H1 (cell line): ENCODE measurements at regions not wholly inside any gene's neighbourhood (a gene's known extent, or its start where the extent isn't known, plus 50 kb on each side); places are given as distances from the start of the nearest gene placed in this dataset.

Source experiments
- CTCF ChIA-PET: fragments of 300-600 bp; sonication (Branson Sonifier 250); formaldehyde crosslinking; loops from one replicate; lab custom pipeline; 2021; ENCODE audit not compliant: partially characterized antibody; lab: Charles Lee
- POLR2A ChIA-PET: fragments of 300-600 bp; sonication (Branson Sonifier 250); formaldehyde crosslinking; loops from one replicate; lab custom pipeline; 2021; ENCODE audit warnings: inconsistent platforms; ENCODE audit not compliant: partially characterized antibody; lab: Charles Lee
- DNase-seq, 2 experiments: peaks; one replicate each; pipeline versions ENCODE4 v3.0.0 to v3.0.0-alpha.2; 2010 to 2022; ENCODE audit warnings: low spot score in 2 of 2, low read depth in 1 of 2, mixed read lengths in 1 of 2
- FAIRE-seq: peaks from 2 replicates; lab custom pipeline; 2011; peaks lifted over from hg19 to GRCh38; lab: Jason Lieb, UNC
- H2AFZ ChIP-seq: 2 replicates; pipeline ENCODE4 v1.8.1; 2012; ENCODE audit warnings: low read length, inconsistent platforms
- H2AK5ac ChIP-seq: 2 replicates; pipeline ENCODE4 v1.6.1; 2013; ENCODE audit warnings: low read depth, low read length
- H2BK120ac ChIP-seq: replicated peaks from 2 replicates; pipeline ENCODE3; 2013; ENCODE audit warnings: low read depth, low read length, inconsistent platforms
- H2BK12ac ChIP-seq: 2 replicates; pipeline ENCODE4 v1.6.1; 2013; ENCODE audit warnings: low read depth, low read length
- H2BK15ac ChIP-seq: 2 replicates; pipeline ENCODE4 v1.6.1; 2013; ENCODE audit warnings: low read length
- H2BK20ac ChIP-seq: 2 replicates; pipeline ENCODE4 v1.6.1; 2013; ENCODE audit warnings: low read length
- H2BK5ac ChIP-seq: 2 replicates; pipeline ENCODE4 v1.6.1; 2013; ENCODE audit warnings: low read depth, low read length
- H3K14ac ChIP-seq: 2 replicates; pipeline ENCODE4 v1.6.1; 2013; ENCODE audit warnings: inconsistent platforms; ENCODE audit not compliant: insufficient read length
- H3K18ac ChIP-seq: 2 replicates; pipeline ENCODE4 v1.6.1; 2013; ENCODE audit warnings: low read length; ENCODE audit errors: extremely low read depth
- H3K23ac ChIP-seq: 2 replicates; pipeline ENCODE4 v1.6.1; 2013; ENCODE audit warnings: inconsistent platforms; ENCODE audit not compliant: insufficient read length
- H3K23me2 ChIP-seq: 2 replicates; pipeline ENCODE4 v1.6.1; 2013; ENCODE audit warnings: low read depth, low read length
- H3K27ac ChIP-seq: 2 replicates; pipeline ENCODE4 v1.6.1; 2011; ENCODE audit warnings: low read depth, low read length, inconsistent platforms
- H3K27me3 ChIP-seq, 4 experiments: replicated peaks in 1 of 4; 1 replicate in 1 of 4; 2 replicates in 3 of 4; pipeline versions ENCODE4 v1.6.1 to v1.8.1; 2011 to 2013; ENCODE audit warnings: low read length in 3 of 4, mild to moderate bottlenecking in 3 of 4, inconsistent platforms in 2 of 4, mixed read lengths in 2 of 4, moderate library complexity in 1 of 4; ENCODE audit not compliant: control insufficient read depth in 3 of 4, insufficient read depth in 3 of 4; ENCODE audit errors: extremely low read depth in 1 of 4
- H3K36me3 ChIP-seq, 4 experiments: 2 replicates each; pipeline versions ENCODE4 v1.6.1 to v1.8.1; 2011 to 2013; ENCODE audit warnings: mild to moderate bottlenecking in 4 of 4, low read length in 3 of 4, moderate library complexity in 2 of 4, control low read depth in 1 of 4, inconsistent platforms in 1 of 4; ENCODE audit not compliant: insufficient read depth in 4 of 4, control insufficient read depth in 2 of 4
- H3K4ac ChIP-seq: replicated peaks from 2 replicates; pipeline ENCODE3; 2013; ENCODE audit warnings: low read length, low read depth, mixed read lengths, inconsistent platforms; ENCODE audit not compliant: insufficient read length
- H3K4me1 ChIP-seq, 4 experiments: replicated peaks in 1 of 4; 1 replicate in 1 of 4; 2 replicates in 3 of 4; pipeline versions ENCODE4 v1.6.1 to v1.8.1; 2011 to 2013; ENCODE audit warnings: low read length in 3 of 4, inconsistent platforms in 2 of 4, mixed read lengths in 1 of 4; ENCODE audit not compliant: insufficient read depth in 4 of 4, control insufficient read depth in 3 of 4
- H3K4me2 ChIP-seq, 2 experiments: 2 replicates each; pipeline versions ENCODE4 v1.6.1 to v1.8.1; 2011 to 2013; ENCODE audit warnings: low read depth in 2 of 2, low read length in 2 of 2, control low read depth in 1 of 2, inconsistent platforms in 1 of 2, mild to moderate bottlenecking in 1 of 2; ENCODE audit not compliant: insufficient read depth in 1 of 2
- H3K4me3 ChIP-seq, 4 experiments: fragments of 200-600, 300-600 bp in 1 of 4; sonication (generic), shearing (Covaris generic), sonication (Bioruptor Twin) in 1 of 4; 2 replicates each; pipeline versions ENCODE4 v1.5.1 to v1.8.1; 2011 to 2016; ENCODE audit warnings: low read length in 4 of 4, low read depth in 3 of 4, control low read depth in 2 of 4, inconsistent platforms in 2 of 4, mild to moderate bottlenecking in 2 of 4, mixed read lengths in 1 of 4, moderate library complexity in 1 of 4; ENCODE audit not compliant: insufficient read depth in 2 of 4; ENCODE audit errors: extremely low read depth in 1 of 4
- H3K56ac ChIP-seq: replicated peaks from 2 replicates; pipeline ENCODE3; 2013; ENCODE audit warnings: low read depth, mild to moderate bottlenecking, mixed read lengths, low read length, inconsistent platforms; ENCODE audit not compliant: insufficient read length
- H3K79me1 ChIP-seq: 2 replicates; pipeline ENCODE4 v1.6.1; 2013; ENCODE audit warnings: low read depth, low read length, control low read depth
- H3K79me2 ChIP-seq, 2 experiments: 2 replicates each; pipeline versions ENCODE4 v1.6.1 to v1.8.1; 2012 to 2013; ENCODE audit warnings: low read length in 2 of 2, mild to moderate bottlenecking in 2 of 2, inconsistent platforms in 1 of 2; ENCODE audit not compliant: insufficient read depth in 2 of 2, control insufficient read depth in 1 of 2
- H3K9ac ChIP-seq, 4 experiments: replicated peaks in 1 of 4; 1 replicate in 1 of 4; 2 replicates in 3 of 4; pipeline versions ENCODE4 v1.6.1 to v1.8.1; 2011 to 2013; ENCODE audit warnings: low read depth in 3 of 4, low read length in 3 of 4, control low read depth in 2 of 4, mild to moderate bottlenecking in 2 of 4, moderate library complexity in 2 of 4, inconsistent platforms in 1 of 4; ENCODE audit errors: extremely low read depth in 1 of 4
- H3K9me3 ChIP-seq, 2 experiments: 2 replicates each; pipeline versions ENCODE4 v1.6.1 to v1.8.1; 2012 to 2013; ENCODE audit warnings: mild to moderate bottlenecking in 2 of 2, moderate library complexity in 2 of 2, control low read depth in 1 of 2, inconsistent platforms in 1 of 2, low read depth in 1 of 2, low read length in 1 of 2, mixed read lengths in 1 of 2; ENCODE audit not compliant: insufficient read depth in 2 of 2
- H4K20me1 ChIP-seq, 2 experiments: replicated peaks in 1 of 2; 2 replicates each; pipeline versions ENCODE3 to v1.8.1; 2011 to 2013; ENCODE audit warnings: inconsistent platforms in 2 of 2, low read length in 2 of 2, mild to moderate bottlenecking in 1 of 2; ENCODE audit not compliant: insufficient read depth in 2 of 2, control insufficient read depth in 1 of 2
- H4K5ac ChIP-seq: 2 replicates; pipeline ENCODE4 v1.6.1; 2013; ENCODE audit warnings: low read length, low read depth, mixed read lengths, inconsistent platforms; ENCODE audit not compliant: insufficient read length
- H4K8ac ChIP-seq: 2 replicates; pipeline ENCODE4 v1.8.0; 2013; ENCODE audit warnings: mild to moderate bottlenecking, moderate library complexity, low read length, inconsistent platforms; ENCODE audit not compliant: insufficient read depth; ENCODE audit errors: extremely low read depth
- H4K91ac ChIP-seq: replicated peaks from 2 replicates; pipeline ENCODE3; 2013; ENCODE audit warnings: low read length, mixed read lengths, inconsistent platforms; ENCODE audit not compliant: insufficient read length
- CHD2 ChIP-seq: IDR thresholded peaks from 2 replicates; pipeline ENCODE4 v1.6.1; 2012; ENCODE audit warnings: low read length, improper control_type of control experiment
- KDM1A ChIP-seq: fragments of 200-600, 300-600 bp; sonication (generic); IDR thresholded peaks from 2 replicates; pipeline ENCODE4 v1.7.1; 2016; ENCODE audit warnings: mild to moderate bottlenecking, low read length, borderline replicate concordance
- MAX ChIP-seq: IDR thresholded peaks from 2 replicates; pipeline ENCODE4 v1.6.1; 2012; ENCODE audit warnings: inconsistent platforms
- NANOG ChIP-seq: IDR thresholded peaks from 2 replicates; pipeline ENCODE4 v1.6.1; 2011; ENCODE audit warnings: low read length, low read depth, mild to moderate bottlenecking, inconsistent platforms; ENCODE audit not compliant: insufficient read depth, poor library complexity, severe bottlenecking
- SAP30 ChIP-seq: fragments of 300-600 bp; sonication (generic); IDR thresholded peaks from 2 replicates; pipeline ENCODE4 v1.7.1; 2012; ENCODE audit warnings: low read length, moderate library complexity, mild to moderate bottlenecking, inconsistent platforms; ENCODE audit not compliant: insufficient read depth, insufficient replicate concordance
- TCF12 ChIP-seq: IDR thresholded peaks from 2 replicates; pipeline ENCODE4 v1.6.1; 2011; ENCODE audit warnings: low read depth, mild to moderate bottlenecking, low read length
- WGBS, 2 experiments: shearing (Covaris generic) in 1 of 2; methylation state at CpG; one replicate each; pipeline versions ENCODE4 v1.1.6 to v1.1.7; 2013 to 2015; ENCODE audit warnings: low lambda C conversion rate in 2 of 2, mixed read lengths in 2 of 2, inconsistent platforms in 1 of 2, low coverage in 1 of 2, missing lambda C conversion rate in 1 of 2; ENCODE audit not compliant: insufficient replicate concordance in 2 of 2, insufficient coverage in 1 of 2, insufficient read length in 1 of 2; ENCODE audit errors: extremely low coverage in 1 of 2, missing lambda C conversion rate in 1 of 2; 5-methylcytosine and 5-hydroxymethylcytosine counted together

- peaks cover 12 to 42% (median 22%) of the 10 kb centered on the region in 4 experiments for H3K4me1 ChIP-seq
- no peaks in the 10 kb centered on the region for H4K20me1 ChIP-seq
- H3K14ac ChIP-seq: no peak overlapping the region
- no peak overlapping the region for H4K8ac ChIP-seq
- 0 out of 2 replicates have a peak, but pooled peaks cover 2% of the 10 kb centered on the region for H3K23me2 ChIP-seq
- H3K9ac ChIP-seq: no peak overlapping the region
- 0 out of 2 replicates have a peak overlapping the region, but pooled peaks have one; percentile 72 for H2BK5ac ChIP-seq
- H3K27ac ChIP-seq: no peak overlapping the region
- H3K36me3 ChIP-seq: no peaks in the 10 kb centered on the region
- no peak overlapping the region for H3K56ac ChIP-seq
- H3K27me3 ChIP-seq: peaks cover 2 to 21% (median 11%) of the 10 kb centered on the region in 4 experiments; a peak in 6 of 7 replicates
- ChIA-PET POLR2A (no interaction called here), CTCF (interaction anchor here (0.6 to 6.8 kb wide), 42 partner anchors 8 to 877 kb away, joined by 3 to 91 read pairs (median 6); no protein-coding TSS in a partner anchor)
- peak; percentile 49 to 54 for DNase-seq
- H3K9me3 ChIP-seq: no peaks in the 10 kb centered on the region
- H4K5ac ChIP-seq: no peak overlapping the region
- H2BK20ac ChIP-seq: no peak overlapping the region; the same call in 1 of the 2 replicates
- H3K79me2 ChIP-seq: no peaks in the 10 kb centered on the region
- H3K18ac ChIP-seq: no peak overlapping the region
- H3K23ac ChIP-seq: no peak overlapping the region
- H3K79me1 ChIP-seq: no peaks in the 10 kb centered on the region
- no peak overlapping the region for H2BK120ac ChIP-seq
- WGBS, 2 experiments: 17% methylated on average over 1 of the region's 1 CpG; no CpG with 5 or more reads in 1 of the 2 experiments
- H2AFZ ChIP-seq: no peak overlapping the region
- peak overlapping the region; percentile 51 to 53 for H3K4me2 ChIP-seq
- H3K4ac ChIP-seq: no peak overlapping the region
- peak overlapping the region in 1 of 4 experiments; percentile 10; a peak in 2 of 8 replicates for H3K4me3 ChIP-seq
- no peak overlapping the region for H2BK12ac ChIP-seq
- FAIRE-seq: peak; percentile 45
- no peak overlapping the region for H4K91ac ChIP-seq
- no peak overlapping the region for H2BK15ac ChIP-seq
- no peak overlapping the region; the same call in 1 of the 2 replicates for H2AK5ac ChIP-seq
- no peak for TF ChIP-seq SAP30
- no peak for TF ChIP-seq MAX
- TF ChIP-seq CHD2: no peak
- TF ChIP-seq TCF12: peak; percentile 85; the same call in 1 of the 2 replicates
- peak; percentile 62; the same call in 1 of the 2 replicates for TF ChIP-seq KDM1A
- TF ChIP-seq NANOG: peak; percentile 44
Measured at GRCh38 chr4:57191523-57192034, 81.4 kb upstream of the IGFBP7 start.
